Omental fat pad (tissue), 3 donors: ENCODE measurements at regions not wholly inside any gene's neighbourhood (a gene's known extent, or its start where the extent isn't known, plus 50 kb on each side); places are given as distances from the start of the nearest gene placed in this dataset.

ENCODE experiments used
- ATAC-seq: fragments of 150-250 bp; one replicate; pipeline ENCODE4 v1.9.1; 2016; ENCODE audit warnings: mild to moderate bottlenecking, moderate library complexity; ENCODE audit not compliant: low FRiP score
- DNase-seq: peaks from one replicate; pipeline ENCODE4 v3.0.0-alpha.2; 2019; ENCODE audit warnings: low spot score
- TF ChIP-seq, protein P1 (sequence below), 3 donors: fragments of 450-650 bp; IDR thresholded peaks; one replicate each; pipeline ENCODE4 v1.5.1; 2016 to 2017; ENCODE audit warnings: antibody characterized with exemption in 3 of 3, mild to moderate bottlenecking in 3 of 3, moderate library complexity in 2 of 3

DNA sequence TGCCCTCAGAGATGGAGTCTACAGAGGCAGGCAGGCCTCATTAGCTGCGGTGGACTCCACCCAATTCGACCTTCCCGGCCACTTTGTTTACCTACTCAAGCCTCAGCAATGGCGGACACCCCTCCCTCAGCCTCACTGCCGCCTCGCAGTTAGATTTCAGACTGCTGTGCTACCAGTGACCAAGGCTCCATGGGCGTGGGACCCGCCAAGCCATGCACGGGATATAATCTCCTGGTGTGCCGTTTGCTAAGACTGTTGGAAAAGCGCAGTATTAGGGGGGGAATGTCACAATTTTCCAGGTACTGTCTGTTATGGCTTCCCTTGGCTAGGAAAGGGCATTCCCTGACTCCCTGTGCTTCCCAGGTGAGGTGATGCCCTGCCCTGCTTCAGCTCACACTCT is 252.3 kb downstream of the ARL4A start:
- no peak for DNase-seq
- ATAC-seq, result no peak
- TF ChIP-seq, protein P1, sequence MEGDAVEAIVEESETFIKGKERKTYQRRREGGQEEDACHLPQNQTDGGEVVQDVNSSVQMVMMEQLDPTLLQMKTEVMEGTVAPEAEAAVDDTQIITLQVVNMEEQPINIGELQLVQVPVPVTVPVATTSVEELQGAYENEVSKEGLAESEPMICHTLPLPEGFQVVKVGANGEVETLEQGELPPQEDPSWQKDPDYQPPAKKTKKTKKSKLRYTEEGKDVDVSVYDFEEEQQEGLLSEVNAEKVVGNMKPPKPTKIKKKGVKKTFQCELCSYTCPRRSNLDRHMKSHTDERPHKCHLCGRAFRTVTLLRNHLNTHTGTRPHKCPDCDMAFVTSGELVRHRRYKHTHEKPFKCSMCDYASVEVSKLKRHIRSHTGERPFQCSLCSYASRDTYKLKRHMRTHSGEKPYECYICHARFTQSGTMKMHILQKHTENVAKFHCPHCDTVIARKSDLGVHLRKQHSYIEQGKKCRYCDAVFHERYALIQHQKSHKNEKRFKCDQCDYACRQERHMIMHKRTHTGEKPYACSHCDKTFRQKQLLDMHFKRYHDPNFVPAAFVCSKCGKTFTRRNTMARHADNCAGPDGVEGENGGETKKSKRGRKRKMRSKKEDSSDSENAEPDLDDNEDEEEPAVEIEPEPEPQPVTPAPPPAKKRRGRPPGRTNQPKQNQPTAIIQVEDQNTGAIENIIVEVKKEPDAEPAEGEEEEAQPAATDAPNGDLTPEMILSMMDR (IDR thresholded peaks at IDR 0.05), result no peak

DNA sequence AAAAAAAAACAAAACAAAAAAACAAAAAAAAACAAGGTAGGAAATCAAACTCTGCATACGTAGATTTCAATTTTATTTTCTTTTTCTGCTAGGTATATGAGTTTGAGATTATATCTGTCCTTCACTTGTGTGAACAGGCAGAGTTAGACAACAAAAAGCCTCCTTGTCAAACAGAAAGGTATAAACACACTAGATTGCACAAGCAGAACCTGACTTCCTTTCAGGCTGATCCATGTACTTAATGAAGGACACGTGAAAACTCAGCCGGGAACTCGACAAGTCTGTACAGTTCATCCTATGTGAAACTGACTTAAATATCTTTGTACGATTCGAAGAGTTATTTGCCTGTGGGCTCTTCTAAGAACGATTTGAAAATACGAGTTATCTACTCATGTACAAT is 254.1 kb downstream of the ARL4A start:
- TF ChIP-seq, protein P1 (IDR thresholded peaks at IDR 0.05), result no peak
- no peak for ATAC-seq

DNA sequence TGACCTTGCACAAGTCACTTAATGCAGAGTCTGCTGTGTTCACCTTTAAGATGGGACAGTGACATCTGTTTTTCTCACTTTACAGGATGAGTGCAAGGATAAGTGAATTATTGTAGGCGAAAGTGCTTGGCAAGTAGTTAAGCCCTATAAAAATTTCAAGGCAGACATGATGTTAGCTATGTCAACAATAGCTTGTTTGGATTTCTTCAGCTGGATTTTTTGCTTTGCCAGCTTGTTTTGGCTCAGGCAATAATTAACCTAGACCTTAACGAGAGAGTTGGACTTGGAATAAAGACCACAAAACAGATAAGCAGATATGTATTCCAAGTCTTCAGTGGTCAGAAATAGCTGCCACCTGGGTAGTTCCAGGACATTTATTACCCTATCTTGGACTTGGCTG is 255.2 kb downstream of the ARL4A start:
- ATAC-seq (no peak), DNase-seq (no peak)
- TF ChIP-seq, protein P1 (IDR thresholded peaks at IDR 0.05), result no peak

More for the DNA sequence above, 254.1 kb downstream of the ARL4A start:
- no peak for DNase-seq

DNA sequence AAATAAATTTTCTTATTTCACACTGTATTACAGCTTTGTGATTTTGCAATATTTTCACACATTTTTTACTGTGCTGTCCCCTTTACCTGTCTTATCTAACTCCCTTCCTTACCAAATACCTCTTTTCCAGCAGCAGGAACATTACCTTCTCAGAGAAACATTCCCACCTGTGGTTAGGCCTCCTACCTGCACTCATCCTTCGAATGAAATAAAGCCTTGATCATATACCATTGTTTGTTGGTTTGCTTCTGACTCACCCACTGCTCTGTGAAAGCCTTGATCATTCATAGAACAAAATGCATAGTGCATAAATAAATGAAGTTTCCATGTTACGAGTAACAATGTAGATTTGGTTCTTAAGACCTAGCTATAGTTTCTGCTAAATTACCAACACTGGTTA is 256.3 kb downstream of the ARL4A start:
- TF ChIP-seq, protein P1 (IDR thresholded peaks at IDR 0.05), result no peak
- DNase-seq (no peak), ATAC-seq (no peak)

DNA sequence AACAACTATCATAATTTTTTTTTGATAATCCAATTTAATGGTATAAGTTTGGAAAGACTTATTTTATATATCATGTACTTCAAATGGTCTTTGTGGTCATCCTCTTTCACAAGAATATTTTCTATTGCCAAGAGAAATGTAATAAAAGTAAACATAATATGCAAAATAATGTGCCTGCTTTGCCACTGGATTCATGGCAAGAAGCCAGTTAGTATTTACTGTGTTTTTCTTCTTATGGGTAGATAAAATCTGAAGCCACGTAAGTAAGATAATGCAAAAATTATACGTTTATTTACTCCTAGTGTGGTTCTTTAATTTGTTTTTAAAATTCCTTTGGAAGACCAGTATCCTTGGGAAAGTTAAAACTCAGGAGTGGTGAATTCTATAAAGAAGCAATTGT is 258.5 kb downstream of the ARL4A start:
- DNase-seq, result no peak
- TF ChIP-seq, protein P1 (IDR thresholded peaks at IDR 0.05), result no peak
- no peak for ATAC-seq

DNA sequence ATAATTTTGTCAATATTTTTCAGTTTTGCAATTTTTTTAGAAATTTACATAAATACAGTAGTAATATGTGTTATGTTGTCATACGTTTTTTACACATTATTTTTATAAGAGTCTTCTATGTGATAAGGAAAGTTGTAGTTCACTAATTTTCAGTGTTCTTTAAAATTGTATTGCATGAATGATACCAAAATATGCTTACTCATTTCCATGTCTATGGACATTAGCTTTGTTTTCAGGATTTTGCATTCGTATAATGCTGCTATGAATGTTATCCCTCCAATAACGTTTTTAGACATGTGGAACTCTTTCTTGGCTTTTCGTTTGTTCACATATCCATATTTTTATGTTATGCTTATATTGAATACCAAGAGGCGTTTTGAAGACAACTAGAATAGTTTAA is 260.0 kb downstream of the ARL4A start:
- DNase-seq (no peak), ATAC-seq (no peak)
- TF ChIP-seq, protein P1 (IDR thresholded peaks at IDR 0.05), result no peak

DNA sequence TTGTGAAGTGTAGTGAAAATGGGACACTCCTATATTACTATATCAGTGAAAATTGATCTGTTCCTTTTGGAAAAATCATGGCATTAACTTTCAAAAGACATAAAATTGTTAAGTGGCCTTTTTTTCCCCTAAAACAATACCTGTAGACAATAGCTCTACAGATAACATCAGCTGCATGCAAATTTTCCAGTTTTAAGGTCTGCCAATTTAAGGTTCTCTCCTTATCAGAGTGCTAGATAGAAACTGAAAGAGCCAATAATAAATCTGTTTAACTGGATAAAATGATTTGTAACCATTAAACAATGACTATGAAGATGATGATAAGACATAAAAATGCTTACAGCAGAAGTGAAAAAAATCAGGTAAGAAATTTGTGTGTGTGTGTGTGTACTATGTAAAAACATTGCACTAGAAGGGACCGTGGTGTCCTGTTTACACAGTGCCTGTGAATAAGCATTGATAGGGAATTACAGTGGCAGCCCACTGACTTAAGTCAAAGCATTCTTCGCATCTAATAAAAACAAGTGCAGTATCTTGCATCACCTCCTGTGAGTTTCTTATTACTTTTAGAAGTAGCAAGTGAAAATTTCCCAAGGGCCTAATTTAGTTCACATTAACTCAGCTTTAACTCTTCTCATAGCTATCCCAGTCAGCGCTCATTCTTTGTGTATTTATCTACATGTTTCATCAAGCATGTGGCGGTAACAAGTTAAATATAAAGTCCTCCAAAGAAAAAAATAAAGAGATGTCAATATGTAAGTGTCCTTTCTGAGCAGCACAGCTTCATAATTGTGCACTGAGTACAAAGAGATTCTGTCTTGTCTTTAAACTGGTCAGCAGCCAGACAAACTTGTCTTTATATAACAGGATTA is 261.9 kb downstream of the ARL4A start:
- TF ChIP-seq, protein P1 (IDR thresholded peaks at IDR 0.05), result no peak
- no peak for ATAC-seq
- DNase-seq, result no peak
